ENCODE measurements at regions not wholly inside any gene's neighbourhood (a gene's known extent, or its start where the extent isn't known, plus 50 kb on each side); places are given as distances from the start of the nearest gene placed in this dataset.

- Histone ChIP-seq H3K36me3 (ENCODE audit: control insufficient read depth in 2 of 2, extremely low read depth in 1 of 2, insufficient read depth in 2 of 2, low read length in 2 of 2) (no peaks in the 10 kb centered on the region), H3K9me1 (ENCODE audit: control insufficient read depth, extremely low read depth, insufficient read depth, low read length) (no peaks in the 10 kb centered on the region), H3K27ac (ENCODE audit: control insufficient read depth, insufficient read depth, low read length) (no peak overlapping the region), H3K9me3 (ENCODE audit: control insufficient read depth, low read depth, low read length) (no peaks in the 10 kb centered on the region), H2AFZ (ENCODE audit: control insufficient read depth, low read length) (no peak overlapping the region), H3K4me3 (ENCODE audit: control insufficient read depth in 2 of 3, extremely low read depth in 1 of 3, insufficient read depth in 2 of 3, low read depth in 1 of 3, low read length in 3 of 3) (no peak overlapping the region), H3K4me2 (ENCODE audit: control insufficient read depth, extremely low read depth, insufficient read depth, low read depth, low read length) (no peak overlapping the region), H3K79me2 (ENCODE audit: control insufficient read depth, insufficient read depth, low read length) (no peaks in the 10 kb centered on the region), H4K20me1 (ENCODE audit: control insufficient read depth, extremely low read depth, insufficient read depth, low read length) (no peaks in the 10 kb centered on the region), H3K9ac (ENCODE audit: control insufficient read depth, extremely low read depth, insufficient read depth, low read length) (no peak overlapping the region), H3K27me3 (ENCODE audit: control insufficient read depth, extremely low read depth, insufficient read depth, low read length) (no peaks in the 10 kb centered on the region), H3K4me1 (ENCODE audit: control insufficient read depth, extremely low read depth, insufficient read depth, low read length) (no peaks in the 10 kb centered on the region)
- FAIRE-seq, result no peak
- TF ChIP-seq EZH2 (IDR thresholded peaks at IDR 0.05; ENCODE audit: low read length) (no peak), CTCF (optimal IDR thresholded peaks at IDR 0.05 in 1 of 3, IDR thresholded peaks at IDR 0.05 in 1 of 3, conservative IDR thresholded peaks at IDR 0.05 in 1 of 3; ENCODE audit: extremely low read depth in 1 of 3, insufficient read depth in 2 of 3, low read length in 3 of 3) (no peak)
- dilution Hi-C loops (cut with MboI; ENCODE audit: extremely low pct_ligation_motif_present, low sequenced_read_pairs), result no loop called here
- DNase-seq (ENCODE audit: low read depth, low spot score), result no peak
Measured at GRCh38 chr1:183716286-183716685, 63.2 kb upstream of the APOBEC4 start.

- Histone ChIP-seq H3K4me2 (ENCODE audit: control insufficient read depth, extremely low read depth, insufficient read depth, low read depth, low read length) (no peak overlapping the region), H3K4me3 (ENCODE audit: control insufficient read depth in 2 of 3, extremely low read depth in 1 of 3, insufficient read depth in 2 of 3, low read depth in 1 of 3, low read length in 3 of 3) (no peak overlapping the region), H3K79me2 (ENCODE audit: control insufficient read depth, insufficient read depth, low read length) (no peaks in the 10 kb centered on the region), H3K9me3 (ENCODE audit: control insufficient read depth, low read depth, low read length) (no peaks in the 10 kb centered on the region), H4K20me1 (ENCODE audit: control insufficient read depth, extremely low read depth, insufficient read depth, low read length) (no peaks in the 10 kb centered on the region), H3K4me1 (ENCODE audit: control insufficient read depth, extremely low read depth, insufficient read depth, low read length) (no peaks in the 10 kb centered on the region), H3K36me3 (ENCODE audit: control insufficient read depth in 2 of 2, extremely low read depth in 1 of 2, insufficient read depth in 2 of 2, low read length in 2 of 2) (no peaks in the 10 kb centered on the region), H3K27ac (ENCODE audit: control insufficient read depth, insufficient read depth, low read length) (no peak overlapping the region), H2AFZ (ENCODE audit: control insufficient read depth, low read length) (no peak overlapping the region), H3K9me1 (ENCODE audit: control insufficient read depth, extremely low read depth, insufficient read depth, low read length) (no peaks in the 10 kb centered on the region), H3K9ac (ENCODE audit: control insufficient read depth, extremely low read depth, insufficient read depth, low read length) (no peak overlapping the region), H3K27me3 (ENCODE audit: control insufficient read depth, extremely low read depth, insufficient read depth, low read length) (no peaks in the 10 kb centered on the region)
- no peak for FAIRE-seq
- dilution Hi-C loops (cut with MboI; ENCODE audit: extremely low pct_ligation_motif_present, low sequenced_read_pairs), result no loop called here
- no peak for DNase-seq (ENCODE audit: low read depth, low spot score)
- TF ChIP-seq EZH2 (IDR thresholded peaks at IDR 0.05; ENCODE audit: low read length), result no peak
- TF ChIP-seq CTCF (optimal IDR thresholded peaks at IDR 0.05 in 1 of 3, IDR thresholded peaks at IDR 0.05 in 1 of 3, conservative IDR thresholded peaks at IDR 0.05 in 1 of 3; ENCODE audit: extremely low read depth in 1 of 3, insufficient read depth in 2 of 3, low read length in 3 of 3), result no peak
Measured at GRCh38 chr1:183711741-183712361, 58.7 kb upstream of the APOBEC4 start.

All from keratinocyte (primary cell).